Neuronal stem cell (in vitro differentiated cells): ENCODE measurements at regions not wholly inside any gene's neighbourhood (a gene's known extent, or its start where the extent isn't known, plus 50 kb on each side); places are given as distances from the start of the nearest gene placed in this dataset.

Experiments
- DNase-seq: peaks from one replicate; pipeline ENCODE4 v3.0.0-alpha.2; 2013; ENCODE audit warnings: low spot score
- H2AFZ ChIP-seq: one replicate; pipeline ENCODE4 v1.6.1; 2013; ENCODE audit warnings: mild to moderate bottlenecking, low read length, inconsistent platforms
- H2AK5ac ChIP-seq: 2 replicates; pipeline ENCODE4 v1.6.1; 2013; ENCODE audit warnings: low read depth, mild to moderate bottlenecking, inconsistent platforms, low read length, moderate library complexity, mixed read lengths
- H2BK120ac ChIP-seq: 2 replicates; pipeline ENCODE4 v1.6.1; 2013; ENCODE audit warnings: low read depth, mild to moderate bottlenecking, inconsistent platforms, low read length, moderate library complexity, mixed read lengths
- H2BK12ac ChIP-seq: one replicate; pipeline ENCODE4 v1.6.1; 2013; ENCODE audit warnings: low read length, inconsistent platforms
- H2BK15ac ChIP-seq: 2 replicates; pipeline ENCODE4 v1.6.1; 2013; ENCODE audit warnings: mild to moderate bottlenecking, low read length, inconsistent platforms, mixed read lengths
- H2BK5ac ChIP-seq: one replicate; pipeline ENCODE4 v1.6.1; 2013; ENCODE audit warnings: inconsistent platforms, mild to moderate bottlenecking, low read length, moderate library complexity
- H3K14ac ChIP-seq: one replicate; pipeline ENCODE4 v1.6.1; 2013; ENCODE audit warnings: low read length, inconsistent platforms
- H3K18ac ChIP-seq: 2 replicates; pipeline ENCODE4 v1.6.1; 2013; ENCODE audit warnings: low read length, inconsistent platforms
- H3K23ac ChIP-seq: 2 replicates; pipeline ENCODE4 v1.6.1; 2013; ENCODE audit warnings: low read depth, mild to moderate bottlenecking, mixed read lengths, low read length, inconsistent platforms; ENCODE audit not compliant: poor library complexity
- H3K27ac ChIP-seq: replicated peaks from 3 replicates; pipeline ENCODE4 v1.5.1; 2013; ENCODE audit warnings: low read length, inconsistent platforms
- H3K27me3 ChIP-seq, 3 experiments: 2 replicates each; pipeline ENCODE4 v1.6.1; 2013; ENCODE audit warnings: low read length in 3 of 3, mild to moderate bottlenecking in 2 of 3, inconsistent platforms in 1 of 3, low read depth in 1 of 3, mixed read lengths in 1 of 3, moderate library complexity in 1 of 3; ENCODE audit not compliant: control insufficient read depth in 3 of 3, insufficient read depth in 3 of 3
- H3K36me3 ChIP-seq, 2 donors: replicated peaks in 1 of 2; 2 replicates each; pipeline ENCODE4 v1.6.1; 2013; ENCODE audit warnings: low read length in 2 of 2; ENCODE audit not compliant: control insufficient read depth in 2 of 2, insufficient read depth in 2 of 2
- H3K4ac ChIP-seq: 2 replicates; pipeline ENCODE4 v1.6.1; 2013; ENCODE audit warnings: inconsistent platforms, mild to moderate bottlenecking, low read length, moderate library complexity
- H3K4me1 ChIP-seq, 2 donors: 1 replicate in 1 of 2; 2 replicates in 1 of 2; pipeline ENCODE4 v1.6.1; 2013; ENCODE audit warnings: low read length in 2 of 2, low read depth in 1 of 2; ENCODE audit not compliant: control insufficient read depth in 2 of 2, insufficient read depth in 1 of 2
- H3K4me2 ChIP-seq: one replicate; pipeline ENCODE4 v1.6.1; 2013; ENCODE audit warnings: mild to moderate bottlenecking, low read length, inconsistent platforms; ENCODE audit not compliant: insufficient read depth, poor library complexity, severe bottlenecking
- H3K4me3 ChIP-seq, 2 donors: 2 replicates each; pipeline ENCODE4 v1.5.1; 2013; ENCODE audit warnings: low read length in 2 of 2, mild to moderate bottlenecking in 2 of 2, inconsistent platforms in 1 of 2, moderate library complexity in 1 of 2
- H3K79me1 ChIP-seq: one replicate; pipeline ENCODE4 v1.6.1; 2013; ENCODE audit warnings: low read depth, mild to moderate bottlenecking, inconsistent platforms, low read length, moderate library complexity
- H3K9ac ChIP-seq: one replicate; pipeline ENCODE4 v1.6.1; 2013; ENCODE audit warnings: mild to moderate bottlenecking, low read depth, low read length, inconsistent platforms; ENCODE audit not compliant: poor library complexity
- H3K9me3 ChIP-seq, 2 donors: replicated peaks in 1 of 2; 2 replicates each; pipeline versions ENCODE3 to v1.6.1; 2013; ENCODE audit warnings: low read length in 2 of 2, mild to moderate bottlenecking in 2 of 2, inconsistent platforms in 1 of 2, low read depth in 1 of 2, mixed read lengths in 1 of 2, moderate library complexity in 1 of 2; ENCODE audit not compliant: control insufficient read depth in 2 of 2, insufficient read depth in 1 of 2
- H4K8ac ChIP-seq: one replicate; pipeline ENCODE4 v1.6.1; 2013; ENCODE audit warnings: low read depth, mild to moderate bottlenecking, inconsistent platforms, low read length, moderate library complexity
- H4K91ac ChIP-seq: one replicate; pipeline ENCODE4 v1.6.1; 2013; ENCODE audit warnings: low read length, low read depth, mild to moderate bottlenecking, inconsistent platforms; ENCODE audit not compliant: poor library complexity
- WGBS, 2 donors: extraction: QIAGEN DNeasy Blood & Tissue Kit; methylation state at CpG; one replicate each; pipeline ENCODE4 v1.1.7; 2013; ENCODE audit warnings: missing lambda C conversion rate in 2 of 2, mixed read lengths in 1 of 2; ENCODE audit not compliant: insufficient read length in 2 of 2, insufficient replicate concordance in 1 of 2; ENCODE audit errors: extremely low coverage in 2 of 2; 5-methylcytosine and 5-hydroxymethylcytosine counted together

- WGBS, 2 donors: no CpG with 5 or more reads among the region's 3 CpGs
- Histone ChIP-seq H2AK5ac (no peak overlapping the region), H3K9ac (no peak overlapping the region), H3K79me1 (no peaks in the 10 kb centered on the region), H3K18ac (no peak overlapping the region), H2AFZ (no peak overlapping the region), H3K4ac (no peak overlapping the region), H2BK120ac (no peak overlapping the region), H3K4me1 (no peaks in the 10 kb centered on the region), H3K4me2 (no peak overlapping the region), H4K8ac (no peak overlapping the region), H3K4me3 (no peak overlapping the region), H3K9me3 (no peaks in the 10 kb centered on the region), H2BK15ac (no peak overlapping the region), H3K27ac (no peak overlapping the region), H2BK12ac (no peak overlapping the region), H3K36me3 (no peaks in the 10 kb centered on the region), H3K27me3 (no peaks in the 10 kb centered on the region), H3K14ac (no peak overlapping the region), H3K23ac (no peak overlapping the region), H2BK5ac (no peak overlapping the region), H4K91ac (no peak overlapping the region)
- no peak for DNase-seq
Measured at GRCh38 chr20:52342913-52343312, 151.3 kb upstream of the ZFP64 start.

- no peak overlapping the region for H3K14ac ChIP-seq
- H3K4me3 ChIP-seq: peak overlapping the region in 1 of 2 donors; percentile 48
- H3K9ac ChIP-seq: no peak overlapping the region
- H4K91ac ChIP-seq: no peak overlapping the region
- H2AK5ac ChIP-seq: no peak overlapping the region
- no peaks in the 10 kb centered on the region for H3K36me3 ChIP-seq
- no peak overlapping the region for H2BK120ac ChIP-seq
- H2BK5ac ChIP-seq: no peak overlapping the region
- no peak overlapping the region for H3K23ac ChIP-seq
- no peak overlapping the region for H2BK15ac ChIP-seq
- no peaks in the 10 kb centered on the region for H3K79me1 ChIP-seq
- H2BK12ac ChIP-seq: no peak overlapping the region
- H4K8ac ChIP-seq: no peak overlapping the region
- no peak overlapping the region for H3K4me2 ChIP-seq
- no CpG with 5 or more reads among the region's 4 CpGs for WGBS, 2 donors
- H2AFZ ChIP-seq: peak overlapping the region; percentile 86
- no peak overlapping the region for H3K4ac ChIP-seq
- no peaks in the 10 kb centered on the region for H3K4me1 ChIP-seq
- no peak for DNase-seq
- H3K9me3 ChIP-seq: no peaks in the 10 kb centered on the region
- no peak overlapping the region for H3K27ac ChIP-seq
- no peaks in the 10 kb centered on the region for H3K27me3 ChIP-seq
- H3K18ac ChIP-seq: no peak overlapping the region
Measured at GRCh38 chr20:52340036-52340634, 148.6 kb upstream of the ZFP64 start.

GRCh38 chr20:52332649-52333250 is 141.2 kb upstream of the ZFP64 start:
- H3K4me1 ChIP-seq: no peaks in the 10 kb centered on the region
- H3K4me2 ChIP-seq: no peak overlapping the region
- H3K9me3 ChIP-seq: peaks cover 1 to 5% of the 10 kb centered on the region in 2 donors
- H3K27ac ChIP-seq: no peak overlapping the region
- no peak overlapping the region for H2BK15ac ChIP-seq
- H3K79me1 ChIP-seq: no peaks in the 10 kb centered on the region
- no peaks in the 10 kb centered on the region for H3K27me3 ChIP-seq
- no peak overlapping the region for H3K4me3 ChIP-seq
- WGBS, 2 donors: no CpG with 5 or more reads among the region's 2 CpGs
- H3K36me3 ChIP-seq: no peaks in the 10 kb centered on the region
- no peak overlapping the region for H4K91ac ChIP-seq
- H2BK120ac ChIP-seq: no peak overlapping the region
- no peak overlapping the region for H3K23ac ChIP-seq
- H2AK5ac ChIP-seq: no peak overlapping the region
- DNase-seq: no peak
- H3K14ac ChIP-seq: no peak overlapping the region
- H2BK12ac ChIP-seq: no peak overlapping the region
- no peak overlapping the region for H4K8ac ChIP-seq
- no peak overlapping the region for H3K4ac ChIP-seq
- H2BK5ac ChIP-seq: no peak overlapping the region
- H3K9ac ChIP-seq: no peak overlapping the region
- no peak overlapping the region for H3K18ac ChIP-seq
- H2AFZ ChIP-seq: no peak overlapping the region

- H2BK15ac ChIP-seq: no peak overlapping the region
- H3K4ac ChIP-seq: no peak overlapping the region
- no peak overlapping the region for H3K9ac ChIP-seq
- WGBS, 2 donors: no CpG with 5 or more reads among the region's 1 CpG
- no peak overlapping the region for H4K91ac ChIP-seq
- H2AFZ ChIP-seq: no peak overlapping the region
- H3K27me3 ChIP-seq: peaks cover 0 to 5% (median 0%) of the 10 kb centered on the region in 3 experiments
- no peaks in the 10 kb centered on the region for H3K79me1 ChIP-seq
- no peak overlapping the region for H3K14ac ChIP-seq
- no peak for DNase-seq
- H2BK120ac ChIP-seq: no peak overlapping the region
- H3K4me1 ChIP-seq: no peaks in the 10 kb centered on the region
- H2BK5ac ChIP-seq: no peak overlapping the region
- H3K18ac ChIP-seq: no peak overlapping the region
- H3K23ac ChIP-seq: no peak overlapping the region
- H3K4me3 ChIP-seq: no peak overlapping the region
- H3K36me3 ChIP-seq: no peaks in the 10 kb centered on the region
- H2AK5ac ChIP-seq: no peak overlapping the region
- no peak overlapping the region for H4K8ac ChIP-seq
- peaks cover 1 to 5% of the 10 kb centered on the region in 2 donors for H3K9me3 ChIP-seq
- H3K27ac ChIP-seq: no peak overlapping the region
- H2BK12ac ChIP-seq: no peak overlapping the region
- no peak overlapping the region for H3K4me2 ChIP-seq
Measured at GRCh38 chr20:52332230-52332629, 140.7 kb upstream of the ZFP64 start.
